ENCODE measurements at regions not wholly inside any gene's neighbourhood (a gene's known extent, or its start where the extent isn't known, plus 50 kb on each side); places are given as distances from the start of the nearest gene placed in this dataset.

- no peaks in the 10 kb centered on the region for H3K9me3 ChIP-seq (replicated peaks; ENCODE audit: control insufficient read depth, insufficient read depth, low read length)
- H4K20me1 ChIP-seq (ENCODE audit: control insufficient read depth, insufficient read depth) = no peaks in the 10 kb centered on the region
- ChIA-PET SMC1A (ENCODE audit: uncharacterized antibody, unreplicated experiment) (no interaction called here), CTCF (no interaction called here), RAD21 (ENCODE audit: unreplicated experiment) (interaction anchor here (0.7 kb wide), 1 partner anchor 699 kb away, joined by 3 read pairs; no protein-coding TSS in a partner anchor), POLR2A (no interaction called here)
- DNase-seq (ENCODE audit: low read depth, low spot score) (no peak), ATAC-seq (no peak), FAIRE-seq (no peak)
- H3K36me3 ChIP-seq (ENCODE audit: control insufficient read depth in 2 of 2, insufficient read depth in 2 of 2, low read length in 1 of 2) = no peaks in the 10 kb centered on the region
- H3K9ac ChIP-seq (ENCODE audit: control insufficient read depth, insufficient read depth, low read length) = no peak overlapping the region
- no peak overlapping the region for H3K4me3 ChIP-seq
- H3K27ac ChIP-seq (ENCODE audit: control insufficient read depth, insufficient read depth) = no peak overlapping the region
- no peak overlapping the region for H2AFZ ChIP-seq (ENCODE audit: control insufficient read depth, low read depth, low read length)
- intact Hi-C loops (cut with micrococcal nuclease; ENCODE audit: unreplicated experiment) (no loop called here), in situ Hi-C loops (cut with MboI) (loop anchor here (25.0 kb wide), 1 partner anchor 696 kb away; no protein-coding TSS in a partner anchor)
- H3K4me1 ChIP-seq (ENCODE audit: control insufficient read depth, insufficient read depth, low read length) = no peaks in the 10 kb centered on the region
- H3K27me3 ChIP-seq (replicated peaks in 1 of 2; ENCODE audit: control insufficient read depth in 2 of 2, insufficient read depth in 2 of 2, low read length in 1 of 2) = no peaks in the 10 kb centered on the region
- 0% methylated on average over 3 of the region's 3 CpGs for WGBS (ENCODE audit: insufficient coverage, insufficient replicate concordance, low lambda C conversion rate, missing lambda C conversion rate)
- TF ChIP-seq SIN3A (IDR thresholded peaks at IDR 0.05; ENCODE audit: low read depth, low read length) = no peak
- TF ChIP-seq, protein P1, sequence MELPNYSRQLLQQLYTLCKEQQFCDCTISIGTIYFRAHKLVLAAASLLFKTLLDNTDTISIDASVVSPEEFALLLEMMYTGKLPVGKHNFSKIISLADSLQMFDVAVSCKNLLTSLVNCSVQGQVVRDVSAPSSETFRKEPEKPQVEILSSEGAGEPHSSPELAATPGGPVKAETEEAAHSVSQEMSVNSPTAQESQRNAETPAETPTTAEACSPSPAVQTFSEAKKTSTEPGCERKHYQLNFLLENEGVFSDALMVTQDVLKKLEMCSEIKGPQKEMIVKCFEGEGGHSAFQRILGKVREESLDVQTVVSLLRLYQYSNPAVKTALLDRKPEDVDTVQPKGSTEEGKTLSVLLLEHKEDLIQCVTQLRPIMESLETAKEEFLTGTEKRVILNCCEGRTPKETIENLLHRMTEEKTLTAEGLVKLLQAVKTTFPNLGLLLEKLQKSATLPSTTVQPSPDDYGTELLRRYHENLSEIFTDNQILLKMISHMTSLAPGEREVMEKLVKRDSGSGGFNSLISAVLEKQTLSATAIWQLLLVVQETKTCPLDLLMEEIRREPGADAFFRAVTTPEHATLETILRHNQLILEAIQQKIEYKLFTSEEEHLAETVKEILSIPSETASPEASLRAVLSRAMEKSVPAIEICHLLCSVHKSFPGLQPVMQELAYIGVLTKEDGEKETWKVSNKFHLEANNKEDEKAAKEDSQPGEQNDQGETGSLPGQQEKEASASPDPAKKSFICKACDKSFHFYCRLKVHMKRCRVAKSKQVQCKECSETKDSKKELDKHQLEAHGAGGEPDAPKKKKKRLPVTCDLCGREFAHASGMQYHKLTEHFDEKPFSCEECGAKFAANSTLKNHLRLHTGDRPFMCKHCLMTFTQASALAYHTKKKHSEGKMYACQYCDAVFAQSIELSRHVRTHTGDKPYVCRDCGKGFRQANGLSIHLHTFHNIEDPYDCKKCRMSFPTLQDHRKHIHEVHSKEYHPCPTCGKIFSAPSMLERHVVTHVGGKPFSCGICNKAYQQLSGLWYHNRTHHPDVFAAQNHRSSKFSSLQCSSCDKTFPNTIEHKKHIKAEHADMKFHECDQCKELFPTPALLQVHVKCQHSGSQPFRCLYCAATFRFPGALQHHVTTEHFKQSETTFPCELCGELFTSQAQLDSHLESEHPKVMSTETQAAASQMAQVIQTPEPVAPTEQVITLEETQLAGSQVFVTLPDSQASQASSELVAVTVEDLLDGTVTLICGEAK (IDR thresholded peaks at IDR 0.05; ENCODE audit: borderline replicate concordance) = no peak
- no peak for TF ChIP-seq BRCA1 (IDR thresholded peaks at IDR 0.05; ENCODE audit: low read depth, low read length)
- no peak for TF ChIP-seq PAX5 (IDR thresholded peaks at IDR 0.05; ENCODE audit: borderline replicate concordance, low read depth, low read length)
- no peak for TF ChIP-seq RUNX3 (IDR thresholded peaks at IDR 0.05; ENCODE audit: low read length)
- no peak for TF ChIP-seq RBBP5 (conservative IDR thresholded peaks at IDR 0.05)
- TF ChIP-seq NR2F1 (conservative IDR thresholded peaks at IDR 0.05) = no peak
- no peak for TF ChIP-seq EP300 (IDR thresholded peaks at IDR 0.05; ENCODE audit: borderline replicate concordance in 1 of 2, control insufficient read depth in 1 of 2, low read depth in 2 of 2, low read length in 2 of 2)
- TF ChIP-seq ZNF274 (IDR thresholded peaks at IDR 0.05; ENCODE audit: insufficient read depth, insufficient read length) = no peak
- no TSS peak for BruUV-seq (replicated peaks)
- H3K79me2 ChIP-seq (ENCODE audit: control insufficient read depth, insufficient read depth, low read length) = no peaks in the 10 kb centered on the region
- no peak overlapping the region for H3K4me2 ChIP-seq (ENCODE audit: control insufficient read depth, insufficient read depth)
Observed at GRCh38 chr1:215508311-215508710, 58.8 kb upstream of the KCTD3 start.
